Lung (tissue), 11 donors: ENCODE measurements at regions not wholly inside any gene's neighbourhood (a gene's known extent, or its start where the extent isn't known, plus 50 kb on each side); places are given as distances from the start of the nearest gene placed in this dataset.

Source experiments
- ATAC-seq: fragments of 200-7000 bp; cut with Tn5 transposase; one replicate; pipeline ENCODE4 v1.9.1; 2020; ENCODE audit warnings: moderate number of reproducible peaks; ENCODE audit not compliant: insufficient read depth, low FRiP score
- DNase-seq, 3 donors: peaks; one replicate each; pipeline ENCODE4 v3.0.0-alpha.2; 2013 to 2017
- H3K27ac ChIP-seq, 2 donors: one replicate each; pipeline ENCODE4 v1.5.1; 2013; ENCODE audit warnings: mild to moderate bottlenecking in 2 of 2, moderate library complexity in 2 of 2, control low read depth in 1 of 2, inconsistent platforms in 1 of 2, low read depth in 1 of 2, low read length in 1 of 2
- H3K27me3 ChIP-seq, 3 donors: one replicate each; pipeline ENCODE4 v1.5.1; 2013; ENCODE audit warnings: low read length in 2 of 3; ENCODE audit not compliant: control insufficient read depth in 3 of 3, insufficient read depth in 3 of 3
- H3K36me3 ChIP-seq, 4 donors: one replicate each; pipeline ENCODE4 v1.5.1; 2013; ENCODE audit warnings: low read length in 4 of 4, mild to moderate bottlenecking in 1 of 4, moderate library complexity in 1 of 4; ENCODE audit not compliant: control insufficient read depth in 4 of 4, insufficient read depth in 4 of 4
- H3K4me1 ChIP-seq, 5 donors: one replicate each; pipeline ENCODE4 v1.5.1; 2013; ENCODE audit warnings: low read length in 5 of 5, mild to moderate bottlenecking in 2 of 5, moderate library complexity in 1 of 5; ENCODE audit not compliant: control insufficient read depth in 5 of 5, insufficient read depth in 5 of 5
- H3K4me3 ChIP-seq: one replicate; pipeline ENCODE4 v1.5.1; 2013; ENCODE audit warnings: mild to moderate bottlenecking, control low read depth, moderate library complexity
- H3K9ac ChIP-seq, 2 donors: one replicate each; pipeline ENCODE4 v1.5.1; 2013; ENCODE audit warnings: low read length in 2 of 2, control low read depth in 1 of 2; ENCODE audit not compliant: insufficient read depth in 1 of 2
- H3K9me3 ChIP-seq, 4 donors: one replicate each; pipeline ENCODE4 v1.5.1; 2013; ENCODE audit warnings: low read length in 3 of 4, mild to moderate bottlenecking in 1 of 4, moderate library complexity in 1 of 4; ENCODE audit not compliant: control insufficient read depth in 4 of 4, insufficient read depth in 3 of 4
- CTCF ChIP-seq: IDR thresholded peaks from 2 replicates; pipeline ENCODE4 v1.5.1; 2012; ENCODE audit warnings: mild to moderate bottlenecking; ENCODE audit errors: control extremely low read depth, extremely low read depth
- WGBS, 2 donors: extraction: QIAGEN DNeasy Blood & Tissue Kit; methylation state at CpG; one replicate each; pipeline ENCODE4 v1.1.7; 2013; 5-methylcytosine and 5-hydroxymethylcytosine counted together
- donor health status: control.
- donor health status: control.
- donor health status: Bipolar disorder and iron deficiency.
- donor health status: healthy.
- donor health status: DM: yes; HTN: yes; CAD: no.

- no peak for ATAC-seq
Observed at GRCh38 chr1:173100476-173101107, 49.9 kb upstream of the TNFSF18 start.

More at GRCh38 chr1:173100476-173101107, 49.9 kb upstream of the TNFSF18 start:
- Histone ChIP-seq H3K27ac (no peak overlapping the region), H3K4me3 (no peak overlapping the region), H3K4me1 (no peaks in the 10 kb centered on the region), H3K9ac (no peak overlapping the region), H3K9me3 (peaks cover 0 to 9% (median 5%) of the 10 kb centered on the region in 4 donors), H3K36me3 (no peaks in the 10 kb centered on the region), H3K27me3 (no peaks in the 10 kb centered on the region)
- TF ChIP-seq CTCF, result no peak
- WGBS, 2 donors, result 98% methylated on average over 1 of the region's 1 CpG
- DNase-seq, result no peak
